ENCODE measurements at regions not wholly inside any gene's neighbourhood (a gene's known extent, or its start where the extent isn't known, plus 50 kb on each side); places are given as distances from the start of the nearest gene placed in this dataset.

GRCh38 chr6:51462896-51463295 is 624.5 kb downstream of the PKHD1 start:
- no peak for DNase-seq (ENCODE audit: extremely low spot score, unreplicated experiment)
- H3K4me1 Mint-ChIP-seq (ENCODE audit: unreplicated experiment), result peaks cover 17% of the 10 kb centered on the region
- no peak overlapping the region for H3K4me3 Mint-ChIP-seq
- no peak overlapping the region for H3K27ac Mint-ChIP-seq
- H3K36me3 Mint-ChIP-seq, result no peaks in the 10 kb centered on the region
- TF ChIP-seq CTCF (conservative IDR thresholded peaks at IDR 0.05), result no peak
- H3K9me3 Mint-ChIP-seq, result no peaks in the 10 kb centered on the region
- peaks cover 3% of the 10 kb centered on the region for H3K27me3 Mint-ChIP-seq

- Mint-ChIP-seq H3K4me1 (ENCODE audit: unreplicated experiment) (peaks cover 17% of the 10 kb centered on the region), H3K4me3 (no peak overlapping the region), H3K27me3 (peaks cover 3% of the 10 kb centered on the region), H3K9me3 (no peaks in the 10 kb centered on the region), H3K27ac (no peak overlapping the region), H3K36me3 (no peaks in the 10 kb centered on the region)
- DNase-seq (ENCODE audit: extremely low spot score, unreplicated experiment), result no peak
- TF ChIP-seq CTCF (conservative IDR thresholded peaks at IDR 0.05), result no peak
These were observed 624.1 kb downstream of the PKHD1 start for GRCh38 chr6:51463321-51463720.

GRCh38 chr6:51464956-51465355 is 622.5 kb downstream of the PKHD1 start:
- Mint-ChIP-seq H3K36me3 (no peaks in the 10 kb centered on the region), H3K4me1 (ENCODE audit: unreplicated experiment) (peaks cover 15% of the 10 kb centered on the region), H3K27me3 (peaks cover 6% of the 10 kb centered on the region), H3K9me3 (peaks cover 5% of the 10 kb centered on the region), H3K27ac (no peak overlapping the region), H3K4me3 (no peak overlapping the region)
- DNase-seq (ENCODE audit: extremely low spot score, unreplicated experiment), result no peak
- no peak for TF ChIP-seq CTCF (conservative IDR thresholded peaks at IDR 0.05)

GRCh38 chr6:51466427-51466826 is 621.0 kb downstream of the PKHD1 start:
- Mint-ChIP-seq H3K27ac (no peak overlapping the region), H3K4me1 (ENCODE audit: unreplicated experiment) (peaks cover 9% of the 10 kb centered on the region), H3K36me3 (no peaks in the 10 kb centered on the region), H3K27me3 (peaks cover 6% of the 10 kb centered on the region), H3K4me3 (no peak overlapping the region), H3K9me3 (peaks cover 5% of the 10 kb centered on the region)
- DNase-seq (ENCODE audit: extremely low spot score, unreplicated experiment), result no peak
- TF ChIP-seq CTCF (conservative IDR thresholded peaks at IDR 0.05), result no peak

GRCh38 chr6:51467231-51467952 is 620.0 kb downstream of the PKHD1 start:
- Mint-ChIP-seq H3K27me3 (peaks cover 6% of the 10 kb centered on the region), H3K27ac (no peak overlapping the region), H3K4me3 (no peak overlapping the region), H3K36me3 (no peaks in the 10 kb centered on the region), H3K4me1 (ENCODE audit: unreplicated experiment) (peaks cover 9% of the 10 kb centered on the region), H3K9me3 (peaks cover 5% of the 10 kb centered on the region)
- TF ChIP-seq CTCF (conservative IDR thresholded peaks at IDR 0.05), result no peak
- DNase-seq (ENCODE audit: extremely low spot score, unreplicated experiment), result no peak
